ENCODE measurements at regions not wholly inside any gene's neighbourhood (a gene's known extent, or its start where the extent isn't known, plus 50 kb on each side); places are given as distances from the start of the nearest gene placed in this dataset.
A peak's percentile ranks its signal among the peaks of the same experiment; 100 is the strongest.

DNA sequence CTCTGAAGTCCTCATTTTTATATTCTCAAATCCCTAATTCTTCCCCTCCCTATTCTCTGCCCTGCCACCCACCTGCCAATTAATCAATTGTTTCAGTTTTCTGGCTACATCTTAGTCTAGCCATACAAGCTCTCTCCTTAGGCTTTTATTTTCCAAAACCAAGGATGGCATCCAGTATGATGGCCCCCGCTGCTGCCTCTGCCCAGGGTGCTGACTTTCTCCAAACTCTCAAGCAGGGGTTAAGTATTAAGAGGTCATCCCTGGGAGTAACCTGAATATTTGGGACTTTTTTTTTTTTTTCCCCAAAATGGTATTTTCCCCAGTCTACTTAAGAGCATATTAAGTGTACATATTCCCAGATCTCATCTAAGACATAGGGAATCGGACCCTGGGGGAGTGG, 183.8 kb downstream of the DHX35 start:
- no peak for DNase-seq (ENCODE audit: low spot score)

DNA sequence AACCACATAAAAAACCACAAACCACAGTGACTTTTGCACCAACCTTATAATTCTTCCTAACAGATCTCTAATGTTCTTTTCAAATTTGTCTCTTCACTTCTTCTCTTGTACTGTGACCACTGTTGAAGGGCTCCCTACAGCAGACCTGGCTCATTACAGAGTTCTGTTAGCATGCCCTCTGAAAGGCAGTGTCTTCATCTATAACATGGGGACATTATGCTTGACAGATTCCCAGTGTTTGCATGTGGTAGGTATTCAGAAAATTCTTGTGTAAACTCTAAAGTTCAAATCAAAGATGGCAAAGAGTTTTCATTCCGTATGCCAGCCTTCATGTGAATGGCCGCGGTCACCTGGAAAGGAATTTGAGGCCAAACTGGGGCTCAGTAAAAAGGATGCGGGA, 182.6 kb downstream of the DHX35 start:
- no peak for DNase-seq (ENCODE audit: low spot score)

DNA sequence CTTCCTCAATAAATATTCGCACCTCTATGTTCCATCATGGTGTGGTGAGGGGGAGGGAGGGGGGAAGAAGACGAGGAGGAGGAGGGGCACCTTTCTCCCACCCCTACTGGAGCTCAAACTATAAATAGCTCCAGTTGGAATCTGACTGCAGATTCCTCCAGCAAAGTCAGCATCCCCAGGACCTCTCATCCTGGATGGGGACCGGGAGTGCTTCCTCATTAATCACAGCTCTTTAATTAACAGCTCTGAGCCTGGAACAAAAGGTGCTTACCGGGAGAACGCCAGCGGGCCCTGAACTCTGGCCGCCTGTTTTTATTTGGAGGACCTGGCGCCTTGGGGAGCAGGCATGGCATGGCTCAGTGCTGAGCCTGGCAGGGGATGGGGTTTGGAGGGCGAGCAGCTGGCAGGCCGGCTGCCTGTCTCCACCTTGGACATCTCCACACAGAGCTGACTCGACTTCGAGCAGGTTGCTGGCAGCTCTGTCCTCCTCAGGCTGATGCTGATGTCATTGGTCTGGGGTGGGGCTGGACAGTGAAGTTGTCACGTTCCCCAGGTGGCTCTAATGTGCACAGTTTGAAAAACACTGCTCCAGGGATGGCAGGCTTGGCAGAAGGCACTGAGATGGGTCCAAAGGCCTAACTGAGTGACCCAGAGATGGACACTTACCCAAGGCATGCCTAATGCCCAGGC, 180.4 kb downstream of the DHX35 start:
- no peak for DNase-seq (ENCODE audit: low spot score)

DNA sequence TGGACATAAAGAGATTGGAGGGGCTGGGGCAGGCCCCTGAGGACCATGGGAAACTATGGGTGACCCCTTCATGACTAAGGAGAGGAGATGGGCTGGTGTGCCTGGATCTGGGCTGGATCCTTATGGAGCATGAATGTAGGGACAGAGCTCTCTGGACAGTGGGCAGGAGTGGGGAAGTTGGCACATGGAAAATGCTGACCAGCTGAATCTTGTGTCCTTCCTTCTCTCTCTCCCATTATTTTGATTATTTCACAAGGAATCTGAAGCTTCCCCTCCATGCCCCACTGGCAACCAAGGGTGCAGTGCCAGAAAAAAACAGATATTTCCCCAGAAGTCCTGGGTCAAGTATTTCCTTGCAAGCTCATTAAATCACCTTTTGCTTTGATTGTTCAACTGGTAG, 175.2 kb downstream of the DHX35 start:
- no peak for DNase-seq (ENCODE audit: low spot score)

DNA sequence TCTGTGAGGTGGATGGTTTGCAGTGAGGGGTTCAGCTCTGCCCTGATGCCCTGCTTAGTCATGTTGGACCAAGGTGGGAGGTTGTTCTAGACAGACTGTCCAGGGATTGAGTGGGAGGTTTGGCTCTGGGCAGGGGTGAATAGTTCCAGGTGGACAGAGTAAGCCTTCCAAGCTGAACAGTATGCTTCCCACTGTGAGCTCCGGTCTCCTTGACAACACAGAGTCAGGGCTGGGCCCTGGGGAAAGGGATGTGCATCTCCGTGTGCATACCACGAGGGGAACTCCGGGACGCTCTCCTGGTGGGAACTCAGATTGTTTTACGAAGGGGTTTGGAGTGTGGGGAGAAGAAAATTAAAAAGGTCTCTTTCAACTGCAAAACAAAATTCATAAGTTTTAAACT, 174.7 kb downstream of the DHX35 start:
- no peak for DNase-seq (ENCODE audit: low spot score)

DNA sequence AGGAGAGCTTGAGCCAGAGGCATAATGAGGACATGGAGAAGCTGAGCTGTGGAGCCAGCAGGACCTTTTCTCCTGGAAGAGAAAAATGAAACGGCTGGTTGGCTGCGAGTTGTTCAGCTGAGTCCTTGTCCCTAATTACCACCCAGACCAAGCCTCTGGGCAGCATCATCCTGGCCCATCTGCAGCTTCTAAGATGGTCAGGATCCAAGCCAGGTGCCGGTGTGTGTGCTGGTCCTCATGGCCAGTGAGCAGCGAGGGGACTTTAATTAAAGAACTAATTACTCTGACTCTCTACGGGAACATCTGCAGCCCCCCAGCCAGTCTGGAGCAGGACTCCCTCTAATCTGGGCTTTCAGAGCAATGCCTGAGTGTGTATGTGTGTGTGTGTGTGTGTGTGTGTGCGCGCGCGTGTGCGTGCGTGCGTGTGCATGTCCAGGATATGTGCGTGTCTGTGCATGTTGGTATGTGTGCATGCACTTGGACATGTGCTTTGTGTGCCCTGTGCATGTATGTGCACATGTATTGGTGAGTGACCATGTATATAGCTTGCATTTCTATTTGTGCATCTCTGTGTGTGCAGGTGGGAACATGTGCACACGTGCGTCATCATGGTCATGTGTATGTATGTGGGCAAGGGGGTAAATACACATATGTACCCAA, 173.9 kb downstream of the DHX35 start:
- DNase-seq (ENCODE audit: low spot score): no peak

DNA sequence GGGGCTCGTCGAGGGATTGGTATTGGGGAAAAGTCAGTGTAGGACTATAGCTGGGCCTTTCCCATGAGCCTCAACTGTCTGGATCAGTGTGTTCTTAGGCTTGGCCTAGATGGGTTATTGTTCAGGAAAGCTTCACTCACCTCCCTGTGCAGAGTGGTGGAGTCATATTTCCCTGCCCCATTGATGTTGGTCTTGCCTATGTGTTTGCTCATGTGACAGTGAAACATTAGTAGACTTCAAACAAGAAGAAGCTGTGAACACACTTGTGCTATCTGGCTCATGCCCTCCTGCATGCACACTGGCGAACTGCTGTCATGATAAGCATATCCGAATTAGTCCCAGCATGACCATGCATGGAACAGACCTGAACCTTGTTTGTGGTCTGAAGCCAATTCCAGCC, 171.1 kb downstream of the DHX35 start:
- DNase-seq (ENCODE audit: low spot score): no peak

DNA sequence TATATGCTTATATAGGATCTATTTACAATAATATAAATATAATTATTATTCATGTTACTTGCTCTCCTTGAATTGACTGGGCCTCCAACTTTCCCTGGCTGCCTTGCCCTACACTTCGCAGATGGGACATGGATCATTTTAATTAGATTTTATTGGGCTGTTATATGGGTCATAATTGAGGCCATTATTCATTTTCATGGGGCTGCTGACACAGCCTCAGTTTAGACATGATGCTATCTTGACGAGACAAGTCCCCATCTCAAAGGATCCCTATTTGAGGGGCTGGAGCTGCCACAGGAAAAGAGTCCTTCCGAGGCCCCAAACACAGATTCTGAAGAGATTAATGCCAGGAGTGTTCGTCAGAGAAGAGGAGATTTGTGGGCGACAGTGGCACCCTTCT, 170.4 kb downstream of the DHX35 start:
- no peak for DNase-seq (ENCODE audit: low spot score)

DNA sequence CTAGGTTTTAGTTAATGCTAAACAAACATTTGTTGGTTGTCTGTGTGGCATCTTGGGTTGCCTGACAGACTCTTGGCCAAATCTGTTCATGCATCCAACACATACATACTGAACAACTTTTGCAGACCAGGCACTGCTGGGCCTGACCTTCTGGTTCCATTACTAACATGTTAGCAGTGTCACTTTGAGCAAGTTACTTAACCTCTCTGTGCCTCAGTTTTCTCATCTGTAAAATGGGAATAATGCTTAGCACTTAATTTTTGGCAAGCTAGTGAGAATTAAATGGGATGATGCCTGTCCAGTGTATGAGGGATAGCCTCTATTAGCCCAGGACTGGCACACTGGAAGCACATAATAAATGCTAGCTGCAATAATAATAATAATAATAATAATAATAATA, 169.9 kb downstream of the DHX35 start:
- no peak for DNase-seq (ENCODE audit: low spot score)

DNA sequence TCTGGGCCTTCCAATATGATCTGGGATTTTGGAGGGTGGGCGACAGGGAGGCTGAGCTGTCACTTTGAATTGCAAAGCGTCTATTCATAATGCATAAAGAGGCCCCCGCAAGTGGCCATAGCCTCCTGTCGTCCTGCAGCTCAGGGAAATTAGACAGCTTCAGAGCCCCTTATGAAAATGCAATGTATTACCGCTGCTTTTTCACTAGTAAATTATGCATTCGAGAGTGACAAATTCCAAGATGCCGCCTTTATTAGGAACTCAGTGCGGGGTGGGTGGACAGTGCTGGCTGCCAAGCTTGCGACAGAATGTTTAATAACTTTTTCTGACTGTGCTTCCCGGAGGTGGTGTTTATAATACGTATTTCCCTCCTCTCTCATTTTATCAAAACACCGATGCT, 168.5 kb downstream of the DHX35 start:
- DNase-seq (ENCODE audit: low spot score): no peak

DNA sequence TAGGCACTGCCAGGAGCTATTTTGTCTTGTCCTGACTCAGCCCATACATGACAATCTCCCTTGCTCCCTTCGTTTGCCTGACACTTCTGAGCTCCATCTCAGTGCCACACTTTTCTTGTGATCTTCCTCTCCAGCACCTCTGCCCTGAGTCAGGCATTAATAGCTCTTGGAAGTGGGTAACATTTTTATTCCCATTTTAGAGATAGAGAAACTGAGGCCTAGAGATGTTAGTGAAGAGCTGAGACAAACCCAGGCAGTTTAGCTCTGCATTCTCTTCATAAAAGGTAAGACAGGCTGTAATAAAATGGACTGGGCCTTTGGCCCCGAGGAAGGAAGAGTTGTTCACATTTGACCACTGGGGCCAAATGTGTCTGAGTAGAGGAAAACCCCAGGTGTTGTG, 167.4 kb downstream of the DHX35 start:
- DNase-seq (ENCODE audit: low spot score): no peak

DNA sequence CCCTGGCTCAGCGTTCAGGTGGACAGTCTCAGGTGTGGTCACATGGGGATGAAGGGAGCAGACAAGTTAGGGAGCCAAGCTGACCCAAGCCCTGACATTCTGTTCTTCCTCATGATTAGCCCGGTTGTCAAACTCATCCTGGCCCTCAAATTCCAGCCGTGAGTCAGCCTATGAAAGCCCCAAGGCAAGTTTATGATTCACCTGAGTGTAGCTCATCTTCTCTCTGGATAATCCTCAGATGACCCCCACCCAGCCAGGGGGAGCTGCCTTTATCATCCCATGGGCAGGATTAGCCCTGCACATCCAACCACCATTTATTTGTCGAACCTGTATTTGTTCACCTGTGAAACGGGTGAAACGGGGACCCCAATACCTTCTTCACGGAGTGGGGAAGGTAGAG, 161.9 kb downstream of the DHX35 start:
- DNase-seq (ENCODE audit: low spot score): no peak

DNA sequence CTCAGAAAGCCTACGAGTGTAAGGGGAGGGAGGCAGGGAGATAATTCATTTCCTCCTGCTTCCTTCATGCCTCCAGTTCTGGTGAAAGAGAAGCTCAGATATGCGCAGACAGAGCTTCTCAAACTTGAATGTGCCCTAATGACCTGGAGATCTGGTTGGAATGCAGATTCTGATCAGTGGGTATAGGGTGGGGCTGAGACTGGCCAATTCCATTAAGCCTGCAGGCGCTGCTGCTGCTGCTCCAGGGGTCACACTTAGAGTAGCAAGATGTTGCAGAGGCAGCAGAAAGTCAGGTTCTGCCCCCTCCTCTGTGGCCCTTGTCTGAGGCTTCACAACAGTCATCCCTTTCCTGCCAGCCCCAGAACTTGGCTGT, 161.0 kb downstream of the DHX35 start:
- no peak for DNase-seq (ENCODE audit: low spot score)

DNA sequence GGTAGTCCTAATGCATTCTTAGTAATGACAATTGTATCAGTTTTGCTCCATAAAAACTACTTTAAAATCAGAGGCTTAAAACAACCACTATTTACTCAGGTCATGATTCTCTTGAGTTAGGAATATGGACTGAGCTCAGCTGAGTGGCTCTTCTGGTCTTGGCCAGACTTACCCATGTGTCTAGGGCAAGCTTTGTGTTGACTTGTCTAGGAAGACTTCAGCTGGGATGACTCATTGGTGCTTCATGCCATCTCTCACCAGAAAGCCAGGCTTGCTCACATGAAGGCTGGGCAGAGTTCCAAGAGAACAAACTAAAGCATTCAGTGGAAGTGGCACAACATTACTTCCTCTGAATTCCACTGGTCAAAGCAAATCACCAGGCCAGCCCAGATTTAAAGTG, 155.3 kb downstream of the DHX35 start:
- peak; percentile 12 for DNase-seq (ENCODE audit: low spot score)

DNA sequence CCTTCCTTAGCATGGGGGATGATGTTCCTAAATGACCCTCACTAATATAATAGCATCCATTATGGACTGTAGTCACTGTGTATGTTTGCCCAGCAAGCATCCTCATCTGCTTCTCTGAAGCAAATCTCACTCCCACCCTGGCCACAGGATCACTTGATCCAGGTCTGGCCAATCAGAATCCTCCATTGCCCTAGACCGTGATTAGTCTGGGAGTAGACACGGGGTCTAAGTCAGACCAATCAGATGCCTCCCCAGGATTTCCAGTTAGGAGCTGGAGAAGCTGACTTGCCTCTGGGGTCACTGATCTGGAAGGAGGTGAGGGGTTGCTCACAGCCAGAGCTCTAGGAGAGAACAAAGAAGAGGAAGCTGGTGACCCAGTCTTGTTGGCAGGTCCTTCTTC, 153.9 kb downstream of the DHX35 start:
- no peak for DNase-seq (ENCODE audit: low spot score)

DNA sequence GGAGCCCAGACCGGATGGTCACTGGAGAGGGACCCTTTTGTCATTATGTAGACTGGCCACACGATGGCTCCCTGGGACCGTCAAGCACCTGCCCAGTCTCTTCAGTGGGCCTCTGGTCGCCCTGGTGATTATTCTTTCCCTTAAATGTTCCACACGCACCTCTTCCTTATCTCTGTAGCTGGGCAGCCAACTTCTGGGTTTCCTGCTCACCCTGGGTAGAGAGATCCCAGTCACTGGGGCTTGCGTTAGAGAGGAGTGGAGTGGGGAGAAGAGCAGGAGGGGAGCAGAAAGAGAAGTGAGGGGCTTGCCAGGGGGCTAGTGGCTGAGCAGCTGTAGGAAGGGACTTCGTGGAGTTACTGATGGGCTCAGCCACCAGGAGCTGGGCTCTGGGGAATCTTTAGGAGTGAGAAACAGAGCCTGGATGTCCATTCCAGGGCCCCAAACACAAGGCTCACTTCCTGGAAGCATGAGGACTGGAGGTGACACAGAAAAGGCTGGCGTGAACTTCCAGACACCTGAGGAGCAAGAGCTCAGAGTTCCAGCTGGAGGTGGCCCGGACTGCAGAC, 150.1 kb downstream of the DHX35 start:
- peak; percentile 47 for DNase-seq (ENCODE audit: low spot score)

DNA sequence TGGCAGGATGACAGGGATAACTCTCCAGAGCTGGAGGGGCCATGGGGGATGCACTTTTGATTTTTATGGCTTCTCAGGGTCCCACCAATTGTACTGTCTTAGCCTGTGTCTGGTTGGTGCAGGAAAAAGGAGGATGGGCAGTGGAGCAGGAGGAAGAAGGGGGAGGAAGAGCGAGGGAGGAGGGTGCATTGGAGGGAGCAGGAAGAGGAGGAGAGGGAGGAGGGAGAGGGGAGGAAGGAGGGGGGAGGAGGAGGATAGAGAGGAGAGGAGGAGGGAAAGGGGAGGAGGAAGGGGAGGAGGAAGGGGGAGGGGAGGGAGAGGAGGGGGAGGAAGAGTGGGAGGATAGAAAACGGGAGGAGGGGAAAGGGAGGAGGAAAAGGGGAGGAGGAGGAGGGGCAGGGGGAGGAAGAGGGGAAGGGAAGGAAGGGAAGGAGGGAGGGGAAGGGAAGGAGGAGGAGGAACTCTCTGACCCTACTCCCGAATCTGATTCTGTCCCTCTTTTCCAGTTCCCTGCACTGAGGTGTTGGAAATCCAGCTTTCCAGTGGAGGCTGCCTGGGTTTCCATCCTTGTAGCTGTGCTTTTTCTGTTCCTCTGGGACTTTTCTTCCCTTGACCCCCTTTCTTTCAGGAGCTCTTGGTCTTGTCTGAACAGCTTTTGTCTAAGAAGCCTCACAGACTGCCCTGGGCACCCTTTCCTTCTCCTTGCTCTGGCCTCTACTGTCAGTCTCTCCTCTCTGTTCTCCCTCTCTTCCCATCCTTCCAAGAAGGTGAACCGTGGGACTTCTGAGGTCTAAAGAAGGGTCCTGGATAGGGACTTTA, 149.4 kb downstream of the DHX35 start:
- no peak for DNase-seq (ENCODE audit: low spot score)

DNA sequence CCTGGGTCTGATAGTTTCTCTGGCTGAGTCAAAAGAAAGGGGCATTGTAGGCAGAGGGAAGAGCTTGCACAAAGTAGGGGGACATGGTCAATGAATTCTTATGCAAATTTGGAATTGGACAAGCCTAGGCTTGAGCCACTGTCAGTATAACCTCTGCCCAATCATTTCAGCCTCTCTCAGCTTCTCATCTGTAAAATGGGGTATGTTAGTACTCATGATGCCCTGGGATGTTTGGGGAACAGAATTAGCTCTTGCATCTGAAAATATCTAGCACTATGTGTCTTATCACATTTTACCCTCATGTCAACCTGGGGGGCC, 148.6 kb downstream of the DHX35 start:
- DNase-seq (ENCODE audit: low spot score): no peak

DNA sequence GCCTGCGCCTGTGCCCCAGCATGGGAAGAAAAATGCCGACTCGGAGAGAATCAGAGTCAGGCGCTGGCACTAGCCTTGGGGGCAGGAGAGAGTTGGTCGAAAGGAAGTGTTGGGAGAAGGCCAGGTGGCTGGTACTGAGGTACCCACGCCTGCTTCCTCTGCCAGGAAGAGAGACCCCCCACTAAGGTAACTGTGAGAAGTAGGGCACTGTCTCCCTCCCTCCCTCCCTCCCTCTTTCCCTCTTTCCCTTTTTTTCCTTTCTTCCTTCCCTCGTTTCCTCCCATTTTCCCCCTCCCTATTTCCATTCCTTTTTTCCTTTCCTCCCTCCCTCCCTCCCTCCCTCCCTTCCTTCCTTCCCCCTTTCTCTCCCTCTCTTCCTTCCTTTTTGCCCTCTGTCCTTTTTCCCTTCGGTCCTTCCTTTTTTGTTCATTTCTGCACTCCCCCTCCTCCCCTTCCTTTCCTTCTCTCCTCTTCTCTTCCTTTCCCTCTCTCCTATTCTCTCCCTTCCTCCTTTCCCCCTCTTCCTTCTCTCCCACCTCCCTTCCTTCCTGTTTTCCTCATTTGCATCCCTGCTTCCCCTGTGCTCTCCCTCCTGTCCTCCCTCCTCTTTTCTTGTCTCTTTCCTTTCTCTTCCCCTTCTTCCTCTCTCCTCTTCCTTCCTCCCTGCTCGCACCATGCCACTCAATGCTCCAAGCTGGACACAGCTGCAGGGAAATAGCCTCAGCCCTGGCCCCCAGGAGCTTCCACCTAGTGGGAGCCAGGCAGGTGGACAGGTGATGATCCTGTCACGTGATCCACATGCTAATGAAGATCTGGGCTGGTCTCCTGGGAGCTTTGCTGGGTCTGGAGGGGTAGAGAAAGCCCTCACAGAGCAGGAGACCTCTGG, 148.0 kb downstream of the DHX35 start:
- DNase-seq (ENCODE audit: low spot score): no peak

DNA sequence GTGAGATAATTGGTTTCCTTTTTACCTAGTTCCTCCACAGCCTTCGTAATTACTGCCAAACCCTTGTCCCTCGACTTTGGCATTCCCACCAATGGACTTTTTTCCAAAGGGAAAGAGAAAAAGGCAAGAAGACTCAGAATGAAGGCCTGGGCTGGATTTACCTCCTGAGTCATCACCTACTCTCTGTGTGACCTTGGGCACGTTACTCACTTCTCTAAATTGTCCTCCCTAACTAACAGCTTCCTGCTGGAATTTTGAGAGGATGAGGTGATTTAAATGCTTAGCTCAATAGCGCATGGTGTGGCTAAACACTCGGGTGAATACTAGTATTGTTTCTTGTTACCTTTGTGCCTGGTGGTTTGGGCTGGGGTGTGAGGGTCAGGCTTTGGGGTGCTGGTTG, 146.6 kb downstream of the DHX35 start:
- DNase-seq (ENCODE audit: low spot score): no peak

DNA sequence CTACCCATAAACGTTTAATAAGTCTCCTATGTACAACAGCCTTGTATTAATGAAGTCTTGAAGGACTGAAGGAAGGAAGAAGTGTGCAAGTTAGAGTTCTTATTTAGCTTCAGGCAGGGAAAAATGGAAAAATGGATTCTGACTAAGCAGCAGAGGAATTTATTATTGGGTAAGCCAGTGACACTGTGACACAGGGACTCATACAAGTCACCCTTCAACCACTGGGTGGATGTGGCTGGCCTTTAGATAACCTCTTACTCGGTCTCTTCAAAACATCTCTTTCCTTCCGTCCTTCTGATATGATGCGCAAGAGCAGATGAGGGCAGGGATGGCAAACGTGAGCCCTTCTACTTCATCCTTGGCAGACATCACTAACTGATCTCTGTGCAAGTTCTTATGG, 145.6 kb downstream of the DHX35 start:
- DNase-seq (ENCODE audit: low spot score): no peak

DNA sequence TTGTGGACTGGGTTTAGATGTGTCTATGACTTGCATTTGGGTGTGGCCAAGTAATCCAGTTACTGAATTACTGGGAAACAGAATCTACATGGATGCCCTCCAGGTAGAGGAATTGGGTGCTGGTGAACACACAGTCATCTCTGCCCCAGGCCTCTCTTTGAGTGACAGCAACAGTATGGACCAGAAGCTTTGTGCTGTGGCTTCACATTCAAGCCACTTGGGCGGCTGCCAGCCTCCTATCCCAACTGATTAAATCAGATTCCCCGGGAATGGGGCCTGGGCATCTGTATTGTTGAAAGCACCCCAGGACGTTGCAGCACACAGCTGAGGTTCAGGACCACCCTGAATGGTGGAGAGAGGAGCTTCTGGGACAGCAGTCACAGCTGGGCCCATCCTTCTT, 144.6 kb downstream of the DHX35 start:
- no peak for DNase-seq (ENCODE audit: low spot score)
